GM19240 (cell line): ENCODE measurements at regions not wholly inside any gene's neighbourhood (a gene's known extent, or its start where the extent isn't known, plus 50 kb on each side); places are given as distances from the start of the nearest gene placed in this dataset.
"Not testable (repeated sequence)": the region's sequence is repeated elsewhere in the genome, so short reads cannot be mapped to it uniquely, and the experiment has no call there.

Source experiments
- DNase-seq: peaks from one replicate; pipeline ENCODE4 v3.0.0; 2011; ENCODE audit warnings: low spot score; ENCODE audit not compliant: insufficient read length

DNA sequence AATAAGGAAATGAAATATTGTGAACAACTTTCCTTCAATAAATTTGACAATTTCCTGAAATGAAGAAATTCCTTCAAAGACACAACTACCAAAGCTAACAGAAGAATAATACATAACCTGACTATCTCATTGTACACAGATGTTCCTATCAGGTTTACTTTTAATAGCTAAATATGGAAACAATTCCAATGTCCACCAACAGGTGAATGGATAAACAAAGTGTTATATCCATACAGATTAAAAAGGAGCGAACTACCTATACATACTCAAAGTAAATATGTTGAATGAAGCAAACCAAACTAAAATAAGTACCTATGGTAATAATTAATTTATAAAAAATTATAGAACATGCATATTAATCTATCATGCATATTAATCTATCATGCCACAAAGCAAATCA lies 554.9 kb downstream of the PPP4R3C start:
- no peak for DNase-seq

DNA sequence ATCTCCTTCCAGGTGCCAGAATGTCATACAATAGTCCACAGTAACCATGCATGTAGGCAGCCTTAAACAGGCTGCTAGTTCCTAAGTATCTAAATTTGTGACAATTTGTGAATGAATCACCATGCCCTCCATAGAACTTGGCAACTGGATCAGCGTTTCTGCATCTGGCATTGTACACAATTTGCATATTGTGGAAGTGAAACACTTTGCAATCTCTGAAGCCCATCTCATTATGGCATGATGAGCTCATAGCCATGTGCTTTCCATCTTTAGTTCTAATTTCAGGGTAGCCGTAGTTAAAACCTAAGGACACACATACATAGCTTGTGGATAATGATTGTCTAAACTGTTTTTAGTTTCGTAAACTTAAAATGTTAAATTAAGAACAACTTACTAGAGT lies 573.6 kb downstream of the PPP4R3C start:
- DNase-seq = no peak

DNA sequence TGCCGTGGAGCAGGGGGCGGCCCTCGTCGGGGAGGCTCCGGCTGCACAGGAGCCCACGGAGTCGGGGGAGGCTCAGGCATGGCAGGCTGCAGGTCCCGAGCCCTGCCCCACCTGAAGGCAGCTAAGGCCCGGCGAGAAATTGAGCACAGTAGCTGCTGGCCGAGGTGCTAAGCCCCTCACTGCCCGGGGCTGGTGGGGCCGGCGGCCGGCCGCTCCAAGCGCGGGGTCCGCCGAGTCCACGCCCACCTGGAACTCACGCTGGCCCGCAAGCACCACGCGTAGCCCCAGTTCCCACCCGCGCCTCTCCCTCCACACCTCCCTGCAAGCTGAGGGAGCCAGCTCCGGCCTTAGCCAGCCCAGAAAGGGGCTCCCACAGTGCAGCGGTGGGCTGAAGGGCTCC lies 589.4 kb downstream of the PPP4R3C start:
- no peak for DNase-seq

DNA sequence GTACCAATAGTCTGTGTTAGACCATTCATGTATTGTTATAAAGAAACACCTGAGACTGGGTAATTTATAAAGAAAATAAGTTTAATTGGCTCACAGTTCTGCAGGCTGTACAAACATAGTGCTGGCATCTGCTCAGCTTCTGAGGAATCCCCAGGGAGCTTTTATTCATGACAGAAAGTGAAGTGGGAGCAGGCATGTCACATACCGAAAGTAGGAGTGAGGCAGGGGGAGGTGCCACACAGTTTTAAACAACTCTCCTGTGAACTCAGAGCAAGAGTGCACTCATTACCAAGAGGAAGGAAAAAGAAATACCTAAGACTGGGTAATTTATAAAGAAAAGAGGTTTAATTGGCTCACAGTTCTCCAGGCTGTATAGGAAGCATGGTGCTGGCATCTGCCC lies 591.2 kb downstream of the PPP4R3C start:
- DNase-seq = no peak

DNA sequence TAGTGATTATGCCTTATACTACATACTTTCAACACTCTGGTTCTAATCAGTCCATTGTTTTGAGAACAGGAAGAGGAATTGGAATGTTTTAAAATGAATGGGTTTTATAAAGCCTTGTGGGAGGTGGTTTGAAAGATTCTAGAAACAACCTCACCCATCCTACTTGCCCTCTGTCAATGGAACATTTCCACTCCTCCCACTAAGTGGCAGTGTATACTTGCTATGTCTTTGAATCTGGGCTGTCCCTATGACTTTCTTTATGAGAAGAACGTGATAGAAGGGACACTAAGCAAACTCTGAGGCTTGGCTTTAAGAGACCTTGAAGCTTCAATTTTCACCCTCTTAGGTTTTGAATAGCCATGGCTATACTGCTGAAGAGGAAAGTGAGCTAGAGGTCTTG lies 611.2 kb downstream of the PPP4R3C start:
- DNase-seq = no peak

DNA sequence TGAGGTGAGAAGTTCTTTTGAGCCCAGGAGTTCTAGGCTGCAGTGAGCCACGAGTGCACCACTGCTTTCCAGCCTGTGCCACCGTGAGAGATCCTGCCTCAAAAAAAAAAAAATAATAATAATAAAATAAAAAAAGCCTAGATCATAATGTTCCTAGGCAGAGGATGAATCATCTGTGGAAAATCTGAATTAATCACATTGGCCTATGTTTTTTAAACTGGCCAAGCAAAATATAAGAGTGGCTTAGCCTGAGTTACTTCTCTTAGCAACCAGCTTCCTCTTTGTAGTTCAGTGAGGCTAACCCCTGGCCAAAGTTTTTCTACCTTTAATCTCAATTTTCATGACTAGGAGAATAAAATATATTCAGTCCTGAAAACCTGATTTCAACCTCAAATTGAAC lies 614.6 kb downstream of the PPP4R3C start:
- DNase-seq = no peak

DNA sequence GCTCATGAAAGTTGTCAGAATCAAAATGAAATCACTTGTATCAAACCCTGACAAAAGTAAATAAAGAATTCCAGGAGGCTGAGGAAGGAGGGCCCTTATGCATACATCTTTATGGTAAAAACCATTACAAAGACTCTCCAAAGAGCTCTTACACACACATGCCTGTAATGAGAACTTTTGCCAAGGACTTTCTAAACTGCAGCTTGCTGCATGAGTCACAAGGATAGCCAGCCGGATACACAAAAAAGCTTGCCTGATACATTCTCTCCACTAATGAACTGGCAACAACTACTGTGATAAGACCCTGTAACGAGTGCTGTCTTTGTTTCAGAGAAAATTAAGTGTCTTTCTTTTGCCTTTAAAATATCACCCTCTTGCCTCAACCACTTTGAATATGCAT lies 618.1 kb downstream of the PPP4R3C start:
- DNase-seq = no peak

DNA sequence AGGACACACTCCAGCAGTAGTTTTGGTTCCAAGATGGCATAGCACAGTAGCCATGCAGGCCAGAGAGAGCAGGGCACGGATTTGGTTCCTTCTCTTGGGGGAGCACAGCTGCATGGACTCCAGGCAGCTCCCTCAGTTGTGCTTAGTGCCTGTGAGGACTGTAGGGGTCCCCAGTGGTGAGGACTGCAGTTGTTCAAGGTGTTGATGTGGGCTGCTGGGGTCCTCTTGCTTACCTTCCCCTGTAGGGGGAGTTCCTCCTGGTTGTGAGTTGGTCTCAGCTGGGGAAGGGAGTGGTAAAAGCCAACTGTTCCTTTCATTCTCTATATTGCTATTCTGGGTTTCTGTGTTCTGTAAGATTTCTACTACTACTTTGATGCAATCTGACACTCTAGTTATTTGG lies 606.5 kb downstream of the MAGEB5 start:
- no peak for DNase-seq

DNA sequence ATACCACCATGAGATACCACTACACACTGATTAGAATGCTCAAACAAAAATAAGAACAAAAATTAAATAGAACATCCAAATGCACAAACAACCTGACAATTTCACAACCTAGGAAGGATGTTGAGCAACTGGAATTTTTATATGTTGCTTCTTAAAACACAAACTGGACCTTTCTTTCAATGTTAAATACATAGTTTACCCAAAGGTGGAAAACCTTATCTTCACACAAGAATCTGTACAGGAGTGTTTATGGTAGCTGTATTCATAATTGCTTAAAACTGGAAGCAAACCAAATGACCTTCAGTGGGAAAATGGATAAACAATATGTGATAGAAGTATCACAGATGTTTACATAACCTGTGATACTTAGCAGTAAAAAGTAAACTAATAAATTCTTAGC lies 573.8 kb downstream of the MAGEB5 start:
- DNase-seq = no peak

DNA sequence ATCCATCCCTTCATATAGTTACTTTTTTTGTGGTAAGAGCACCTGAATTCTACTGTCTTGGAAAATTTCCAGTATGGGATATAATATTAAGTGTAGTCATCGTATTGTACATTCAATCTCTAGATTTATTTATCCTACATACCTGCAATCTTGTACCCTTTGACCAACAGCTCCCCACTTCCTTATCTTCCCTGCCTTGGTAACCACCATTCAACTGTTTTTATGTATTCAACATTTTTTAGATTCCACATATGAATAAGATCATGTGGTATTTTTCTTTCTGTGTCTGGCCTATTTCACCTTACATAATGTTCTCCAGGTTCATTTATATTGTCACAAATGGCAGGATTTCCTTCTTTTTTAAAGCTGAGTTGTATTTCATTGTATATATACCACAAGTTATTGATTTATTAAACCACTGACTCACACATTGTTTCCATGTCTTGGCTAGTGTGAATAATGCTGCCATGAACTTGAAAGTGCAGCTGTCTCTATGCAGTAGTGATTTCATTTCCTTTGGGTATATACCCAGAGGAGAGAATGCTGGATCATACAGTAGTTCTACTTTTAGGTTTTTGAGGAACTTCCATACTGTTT lies 572.5 kb downstream of the MAGEB5 start:
- DNase-seq = no peak

DNA sequence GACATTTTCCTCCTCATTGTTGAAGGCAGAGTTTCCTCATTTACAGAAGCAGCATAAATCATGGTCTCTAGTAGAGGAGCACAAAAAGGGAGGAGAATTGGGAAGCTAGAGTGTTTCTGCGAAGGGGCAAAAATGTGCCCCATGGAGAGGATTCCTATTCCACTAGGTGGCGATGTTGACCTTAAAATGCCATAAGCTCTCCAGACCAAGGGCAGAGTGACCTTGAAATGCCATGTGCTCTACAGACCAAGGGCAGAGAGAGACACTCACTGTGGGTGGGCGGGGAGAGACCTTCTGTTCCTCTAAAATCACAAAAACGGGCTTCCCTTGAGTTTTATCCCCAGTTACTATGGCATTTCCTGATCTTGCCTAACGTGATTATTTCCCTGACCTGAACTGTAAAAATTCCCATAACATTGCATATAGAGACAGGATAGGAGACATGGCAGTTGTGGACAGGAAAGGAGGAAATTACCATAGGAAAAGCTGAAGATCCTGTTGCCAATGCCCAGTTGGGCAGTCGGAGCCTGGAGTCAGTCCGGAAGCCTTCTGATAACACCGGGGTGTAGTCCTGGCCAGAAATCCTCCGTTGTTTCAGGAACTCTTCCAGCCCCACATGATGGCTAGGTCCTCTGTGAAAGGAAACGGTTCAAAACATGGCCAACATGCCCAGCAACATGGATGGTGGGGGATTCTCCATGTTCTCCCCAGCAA lies 567.7 kb downstream of the MAGEB5 start:
- no peak for DNase-seq

DNA sequence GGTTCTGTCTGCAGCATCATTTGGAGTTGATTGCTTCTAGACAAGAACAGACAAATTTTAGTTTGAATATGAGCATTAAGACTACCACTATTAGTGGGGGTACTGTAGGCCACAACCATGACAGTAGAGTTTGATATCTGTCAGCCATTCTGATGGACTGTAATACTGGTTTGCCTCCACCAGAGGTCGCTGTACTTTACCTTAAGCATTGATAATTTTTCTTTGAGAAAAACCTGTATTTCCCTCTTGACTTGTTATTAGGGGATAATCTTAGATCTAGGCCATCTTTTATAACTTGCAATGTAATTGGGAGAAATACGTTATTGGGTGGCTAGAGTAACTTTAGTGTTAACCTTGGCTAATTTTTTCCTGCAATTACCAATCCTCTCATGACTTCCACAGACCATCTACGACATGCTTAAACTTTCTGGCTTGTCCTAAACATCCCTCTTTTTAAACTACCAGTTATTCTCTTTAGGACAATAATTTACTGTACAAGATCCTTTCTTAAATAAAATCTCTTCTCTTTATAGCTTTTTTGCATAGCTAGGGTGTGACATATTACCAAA lies 562.4 kb downstream of the MAGEB5 start:
- DNase-seq = no peak

DNA sequence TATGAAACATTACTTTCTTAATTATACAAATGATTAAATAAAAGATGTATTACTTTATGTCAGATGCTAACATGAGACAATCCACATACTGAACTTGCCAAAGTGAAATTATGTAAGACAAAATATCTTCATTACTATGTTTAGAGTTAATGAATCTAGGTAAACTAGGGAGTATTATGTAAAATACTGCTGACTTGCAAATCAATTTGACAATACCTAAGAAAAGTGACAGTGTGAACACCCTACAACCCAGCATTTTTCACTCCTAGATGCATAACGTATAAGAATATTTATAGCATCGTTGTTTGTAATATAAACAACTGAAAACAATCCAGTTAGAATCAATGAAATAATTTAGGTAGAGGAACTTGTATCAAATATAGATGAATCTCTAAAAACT lies 546.3 kb downstream of the MAGEB5 start:
- no peak for DNase-seq

DNA sequence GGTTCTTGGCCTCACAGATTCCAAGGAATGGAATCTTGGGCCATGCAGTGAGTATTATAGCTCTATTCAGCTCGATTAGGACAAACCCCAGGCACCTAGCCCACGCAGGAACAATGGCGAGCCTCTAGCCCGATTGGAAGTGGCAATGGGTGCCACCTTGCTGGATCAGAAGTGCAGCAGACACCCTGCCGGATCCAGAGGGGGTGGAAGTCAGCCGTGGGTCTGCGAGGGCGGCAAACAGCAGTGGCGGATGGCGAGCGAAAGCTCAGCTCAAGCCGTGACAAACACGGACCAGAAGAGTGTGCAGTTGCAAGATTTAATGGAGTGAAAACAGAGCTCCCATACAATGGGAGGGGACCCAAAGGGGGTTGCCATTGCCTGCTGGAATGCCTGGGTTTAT lies 539.8 kb downstream of the MAGEB5 start:
- not testable (repeated sequence) for DNase-seq

DNA sequence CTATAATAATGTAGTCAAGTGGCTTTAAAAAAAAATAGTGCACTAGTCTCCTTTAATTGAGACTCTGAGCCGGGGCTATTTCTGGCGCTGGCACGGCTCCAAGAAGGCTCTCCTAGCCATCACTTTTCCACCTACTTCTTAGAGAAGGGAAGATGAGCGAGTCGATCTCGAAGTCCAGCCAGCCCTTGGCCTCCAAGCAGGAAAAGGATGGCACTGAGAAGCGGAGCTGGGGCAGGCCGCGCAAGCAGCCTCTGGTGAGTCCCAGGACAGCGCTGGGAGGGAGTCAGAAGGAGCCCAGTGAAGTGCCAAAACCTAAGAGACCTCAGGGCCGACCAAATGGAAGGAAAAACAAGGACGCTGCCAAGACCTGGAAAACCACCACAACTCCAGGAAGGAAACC lies 531.9 kb downstream of the MAGEB5 start:
- no peak for DNase-seq

DNA sequence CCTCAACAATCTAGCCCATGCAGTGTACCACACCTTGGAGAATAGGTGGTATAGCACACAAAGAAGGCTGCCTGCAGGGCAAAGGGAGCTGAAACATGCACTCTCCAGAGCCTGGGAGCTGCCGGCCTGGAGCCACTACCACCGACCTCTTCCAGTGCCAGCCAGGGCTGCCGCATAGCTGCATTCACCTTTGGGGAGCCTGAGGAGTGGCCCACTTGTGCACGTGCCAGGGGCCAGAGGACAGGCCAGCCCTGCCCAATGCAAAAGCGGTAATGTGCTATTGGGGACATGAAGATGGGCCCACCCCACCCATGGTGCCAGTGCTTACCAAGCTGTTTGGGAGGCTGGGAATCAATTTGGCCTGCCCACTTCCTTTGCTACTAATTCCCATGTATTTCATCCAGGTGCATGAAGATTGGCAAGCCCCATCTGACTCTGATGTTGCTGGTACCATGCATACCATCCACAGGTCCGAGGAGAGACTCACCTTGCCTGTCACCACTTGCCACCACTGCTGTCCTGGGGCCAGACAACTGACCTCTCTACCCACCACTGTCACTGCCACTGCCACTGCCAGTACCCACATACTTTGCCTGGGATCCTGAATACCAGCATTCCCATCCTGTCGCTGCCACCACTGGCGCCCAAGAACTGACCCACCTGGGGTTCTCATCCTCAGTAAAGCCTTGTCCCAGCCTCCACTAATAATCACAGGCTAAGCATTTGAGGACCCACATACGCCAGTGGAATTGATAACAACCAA lies 506.9 kb downstream of the MAGEB5 start:
- DNase-seq = no peak

DNA sequence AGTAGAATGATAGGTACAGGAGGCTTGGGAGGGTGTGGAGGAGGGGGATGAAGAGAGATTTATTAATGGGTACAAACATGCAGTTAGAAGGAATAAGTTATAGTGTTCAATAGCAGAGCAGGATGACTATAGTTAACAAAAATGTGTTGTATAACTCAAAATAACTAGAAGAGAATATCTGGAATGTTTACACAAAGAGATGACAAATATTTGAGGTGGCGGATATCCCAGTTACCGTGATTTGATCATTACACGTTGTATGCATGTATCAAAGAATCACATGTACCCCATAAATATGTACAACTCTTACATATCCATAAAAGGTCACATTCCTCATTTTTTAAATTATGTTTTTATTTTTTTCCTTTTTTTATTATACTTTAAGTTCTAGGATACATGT lies 456.6 kb downstream of the MAGEB5 start:
- DNase-seq = no peak

DNA sequence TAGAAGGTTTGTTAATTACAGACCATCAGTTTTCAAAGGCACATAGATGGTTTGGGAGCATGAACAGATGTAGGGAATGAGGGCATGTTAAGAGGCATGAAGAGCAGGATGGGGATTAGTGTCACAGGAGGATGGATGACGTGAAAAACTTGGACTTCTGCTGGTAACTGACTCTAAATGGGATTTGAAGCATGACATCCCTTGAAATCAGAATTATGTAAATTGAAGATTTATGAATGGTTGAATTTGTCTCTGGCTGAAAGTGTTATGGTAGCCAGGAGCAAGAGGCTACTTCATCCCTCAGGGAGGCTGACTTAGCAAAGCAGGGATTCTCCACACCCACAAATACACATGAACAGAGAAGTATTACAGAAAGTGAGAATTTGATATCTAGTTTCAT lies 454.6 kb downstream of the MAGEB5 start:
- no peak for DNase-seq

DNA sequence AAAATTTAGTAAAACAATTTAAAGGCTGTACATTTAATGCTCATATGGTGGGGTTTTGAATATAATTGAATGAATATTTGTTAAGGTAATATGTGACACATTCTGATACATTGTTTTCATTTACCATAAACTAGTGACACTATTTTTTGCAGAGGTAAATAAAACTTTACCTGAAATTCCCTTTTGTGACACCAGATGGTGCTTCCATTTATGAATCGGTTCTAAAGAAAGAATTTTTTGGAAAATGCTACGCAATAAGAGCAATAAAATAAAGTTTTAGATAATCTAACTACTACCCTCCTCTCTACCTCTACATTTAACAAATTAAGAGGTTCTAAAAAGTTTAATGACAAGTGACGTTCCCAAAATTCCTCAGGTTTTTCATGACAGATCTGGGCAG lies 448.9 kb downstream of the MAGEB5 start:
- DNase-seq = no peak

DNA sequence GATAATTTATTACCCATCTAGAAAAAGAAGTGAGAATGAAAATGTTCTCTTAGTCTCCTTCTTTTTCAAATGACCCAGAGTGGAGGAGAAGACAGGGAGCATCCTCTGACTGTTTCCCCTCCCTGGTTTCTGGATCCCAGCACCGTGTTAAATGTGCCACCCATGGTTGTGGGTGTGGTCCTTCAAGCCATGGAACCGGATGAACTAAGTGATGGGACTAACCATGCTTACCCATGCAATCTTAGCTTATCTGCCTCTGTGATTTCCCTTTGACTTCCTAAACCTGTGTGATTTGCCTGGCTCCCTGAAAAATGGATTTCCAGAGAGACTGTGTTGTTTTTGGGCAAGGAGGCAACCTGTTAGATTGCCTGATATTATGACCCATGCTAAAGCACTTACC lies 437.1 kb downstream of the MAGEB5 start:
- DNase-seq = no peak

DNA sequence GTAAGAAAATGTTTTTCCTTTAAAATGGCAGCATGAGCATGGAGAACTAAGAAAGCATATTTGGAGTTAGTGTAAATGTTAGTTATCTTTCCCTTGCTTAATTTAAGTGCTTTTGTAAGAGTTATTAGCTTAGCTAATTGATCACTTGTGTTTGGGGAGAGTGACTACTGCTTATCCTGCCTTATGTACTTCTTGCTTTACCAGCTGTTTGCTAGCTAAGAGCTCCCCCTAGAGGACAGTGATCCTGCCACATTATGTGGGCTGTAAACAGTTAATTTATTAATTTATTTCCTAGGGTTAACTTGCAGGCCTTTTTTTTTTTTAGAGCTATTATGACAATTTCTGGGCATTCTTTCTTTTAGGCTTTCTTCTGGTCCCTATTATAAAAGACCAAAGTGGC lies 435.8 kb downstream of the MAGEB5 start:
- no peak for DNase-seq

DNA sequence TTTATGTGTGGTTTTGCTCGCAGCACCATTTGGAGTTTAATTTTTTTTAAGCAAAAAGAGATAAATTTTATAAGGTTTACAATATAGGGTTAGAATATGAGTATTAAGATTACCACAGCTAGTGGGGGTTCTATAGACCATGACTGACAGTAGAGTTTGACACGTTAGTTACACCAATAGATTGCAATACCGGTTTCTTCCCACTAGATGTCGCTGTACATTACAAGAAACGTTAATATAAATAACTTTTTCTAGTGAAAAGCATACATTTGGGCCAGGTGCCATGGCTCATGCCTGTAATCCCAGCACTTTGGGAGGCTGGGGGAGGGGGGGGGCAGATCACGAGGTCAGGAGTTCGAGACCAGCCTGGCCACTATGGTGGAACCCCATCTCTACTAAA lies 433.6 kb downstream of the MAGEB5 start:
- DNase-seq = no peak

DNA sequence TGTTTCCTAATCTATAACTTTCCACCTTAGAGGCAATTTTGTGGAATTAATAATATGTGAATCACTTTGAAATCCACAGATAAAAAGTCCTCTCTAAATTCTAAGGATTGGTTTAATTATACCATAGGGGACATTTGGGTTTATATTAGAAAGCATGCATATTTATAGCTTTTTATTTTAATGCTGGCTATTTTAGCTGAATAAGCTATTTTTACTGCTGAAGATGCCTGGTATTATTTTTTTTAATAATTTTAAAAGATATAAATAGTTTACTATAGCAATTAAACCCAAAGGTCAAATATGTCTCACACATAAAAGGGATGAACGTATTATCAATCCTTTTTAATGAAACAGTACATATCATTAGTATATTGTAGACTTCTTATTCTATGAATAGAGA lies 415.4 kb downstream of the MAGEB5 start:
- no peak for DNase-seq
